Mesodermal cell (in vitro differentiated cells): ENCODE measurements at regions not wholly inside any gene's neighbourhood (a gene's known extent, or its start where the extent isn't known, plus 50 kb on each side); places are given as distances from the start of the nearest gene placed in this dataset.

ENCODE experiments used
- H3K27ac ChIP-seq: 2 replicates; pipeline ENCODE4 v1.7.0; 2013; ENCODE audit warnings: mild to moderate bottlenecking, low read depth, low read length, moderate library complexity; ENCODE audit not compliant: severe bottlenecking
- H3K36me3 ChIP-seq: 2 replicates; pipeline ENCODE4 v1.7.1; 2013; ENCODE audit warnings: mild to moderate bottlenecking, low read length, moderate library complexity; ENCODE audit not compliant: control insufficient read depth, insufficient read depth
- H3K4me1 ChIP-seq: one replicate; pipeline ENCODE4 v1.7.1; 2013; ENCODE audit warnings: mild to moderate bottlenecking, low read length; ENCODE audit not compliant: insufficient read depth, control insufficient read depth, poor library complexity, severe bottlenecking
- H3K4me3 ChIP-seq: 2 replicates; pipeline ENCODE4 v1.7.0; 2013; ENCODE audit warnings: low read length, control low read depth, mild to moderate bottlenecking; ENCODE audit not compliant: insufficient read depth, poor library complexity, severe bottlenecking; ENCODE audit errors: extremely low read depth
- H3K9me3 ChIP-seq: 2 replicates; pipeline ENCODE4 v1.7.1; 2013; ENCODE audit warnings: mild to moderate bottlenecking, low read length, moderate library complexity; ENCODE audit not compliant: control insufficient read depth
- WGBS, 2 experiments: methylation state at CpG; one replicate each; pipeline ENCODE4 v1.1.5; 2013; ENCODE audit warnings: missing lambda C conversion rate in 2 of 2; ENCODE audit not compliant: insufficient coverage in 2 of 2; 5-methylcytosine and 5-hydroxymethylcytosine counted together

DNA sequence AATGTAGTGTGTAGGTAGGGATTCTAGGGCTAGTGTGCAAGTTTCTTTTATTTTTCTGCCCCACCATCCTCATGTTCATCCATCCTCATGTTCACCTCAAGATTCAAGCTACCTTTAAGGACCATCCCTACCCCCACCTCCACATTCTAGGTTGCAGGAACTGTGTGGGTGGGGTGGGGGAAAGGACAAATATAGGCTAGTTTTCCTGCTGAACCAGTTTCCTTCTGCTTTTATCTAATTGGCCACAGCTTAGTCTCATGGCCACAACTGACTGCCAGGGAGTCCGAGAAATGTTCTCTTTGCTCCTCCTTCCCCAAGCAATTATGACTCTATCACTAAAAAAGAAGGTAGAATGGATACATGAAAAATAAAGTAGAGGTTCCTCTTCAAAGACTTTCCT lies 179.0 kb upstream of the LARGE1 start:
- Histone ChIP-seq H3K4me1 (no peaks in the 10 kb centered on the region), H3K36me3 (no peaks in the 10 kb centered on the region), H3K4me3 (no peak overlapping the region), H3K27ac (no peak overlapping the region), H3K9me3 (no peaks in the 10 kb centered on the region)
- no CpG with 5 or more reads among the region's 1 CpG for WGBS, 2 experiments

DNA sequence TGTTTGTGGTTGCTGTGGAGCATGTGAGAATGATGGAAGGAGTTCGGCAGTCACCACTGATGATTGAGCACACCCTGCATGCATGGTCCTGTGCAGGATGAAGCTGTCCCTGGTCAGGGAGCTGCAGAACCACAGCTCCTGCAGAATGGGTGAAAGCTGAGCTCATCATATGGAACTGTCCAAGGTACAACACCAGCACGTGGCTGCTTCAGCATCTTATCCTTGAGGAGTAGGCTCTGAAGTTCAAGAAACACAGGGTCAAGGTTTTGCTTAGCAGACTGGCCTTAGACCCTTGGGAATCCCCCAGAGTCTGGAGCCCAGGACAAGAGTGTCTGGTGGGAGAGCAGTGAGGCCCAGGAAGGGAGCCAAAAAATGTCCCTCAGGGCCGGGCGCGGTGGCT lies 182.4 kb upstream of the LARGE1 start:
- H3K9me3 ChIP-seq = no peaks in the 10 kb centered on the region
- no peak overlapping the region for H3K4me3 ChIP-seq
- no peaks in the 10 kb centered on the region for H3K36me3 ChIP-seq
- H3K4me1 ChIP-seq = no peaks in the 10 kb centered on the region
- WGBS, 2 experiments = 42 to 87% methylated on average over 2 of the region's 5 CpGs
- no peak overlapping the region for H3K27ac ChIP-seq

DNA sequence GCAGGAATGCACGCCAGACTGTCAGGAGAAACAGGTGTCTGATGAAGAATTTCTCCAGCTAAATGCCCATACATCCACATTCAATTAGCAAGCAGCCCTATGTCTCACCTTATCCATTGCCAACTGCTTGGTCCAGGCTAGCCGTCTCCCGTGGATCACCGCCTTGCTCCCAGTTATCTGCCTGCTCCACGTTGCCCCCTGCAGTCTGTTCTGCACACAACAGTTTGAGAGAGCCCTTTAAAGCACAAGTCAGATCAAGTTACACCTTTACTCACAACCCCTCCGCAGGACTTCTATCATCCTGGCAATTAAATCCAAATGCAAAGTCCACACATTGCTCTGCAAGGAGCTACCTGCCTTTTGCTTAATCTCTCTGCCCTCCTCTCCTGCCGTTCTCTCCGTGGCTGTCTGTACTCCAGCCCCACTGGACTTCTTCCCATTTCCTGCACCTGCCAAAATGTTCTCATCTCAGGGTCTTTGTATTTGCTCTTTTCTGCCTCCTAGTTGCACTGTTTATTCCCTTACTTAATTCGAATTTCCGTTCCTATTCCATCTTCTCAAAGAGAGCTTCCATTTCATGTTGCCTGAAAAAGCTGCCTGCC lies 185.3 kb upstream of the LARGE1 start:
- Histone ChIP-seq H3K4me1 (no peaks in the 10 kb centered on the region), H3K36me3 (no peaks in the 10 kb centered on the region), H3K27ac (no peak overlapping the region), H3K4me3 (no peak overlapping the region), H3K9me3 (no peaks in the 10 kb centered on the region)
- WGBS, 2 experiments = 7 to 20% methylated on average over 5 to 10 of the region's 10 CpGs

DNA sequence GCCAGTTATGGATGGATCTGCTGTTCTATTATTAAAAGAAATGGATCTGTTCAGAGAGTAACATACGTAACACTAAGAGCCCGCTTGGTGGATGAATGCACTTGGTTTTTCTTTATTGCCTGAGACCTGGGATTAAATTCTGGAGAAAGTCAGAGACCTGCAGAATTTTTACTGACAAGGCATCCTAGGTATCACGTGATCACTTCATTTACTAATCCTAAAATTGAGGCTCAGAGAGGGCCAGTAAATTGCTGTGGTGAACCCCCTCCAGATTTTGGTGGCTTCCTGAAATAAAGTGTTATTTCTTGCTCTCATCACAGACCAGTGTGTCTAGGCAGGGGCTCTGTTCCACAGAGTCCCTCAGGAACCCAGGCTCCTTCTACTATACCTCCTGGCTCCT lies 187.9 kb upstream of the LARGE1 start:
- whole genome bisulfite sequencing, 2 experiments = 60 to 94% methylated on average over 1 to 3 of the region's 3 CpGs
- no peaks in the 10 kb centered on the region for H3K36me3 ChIP-seq

DNA sequence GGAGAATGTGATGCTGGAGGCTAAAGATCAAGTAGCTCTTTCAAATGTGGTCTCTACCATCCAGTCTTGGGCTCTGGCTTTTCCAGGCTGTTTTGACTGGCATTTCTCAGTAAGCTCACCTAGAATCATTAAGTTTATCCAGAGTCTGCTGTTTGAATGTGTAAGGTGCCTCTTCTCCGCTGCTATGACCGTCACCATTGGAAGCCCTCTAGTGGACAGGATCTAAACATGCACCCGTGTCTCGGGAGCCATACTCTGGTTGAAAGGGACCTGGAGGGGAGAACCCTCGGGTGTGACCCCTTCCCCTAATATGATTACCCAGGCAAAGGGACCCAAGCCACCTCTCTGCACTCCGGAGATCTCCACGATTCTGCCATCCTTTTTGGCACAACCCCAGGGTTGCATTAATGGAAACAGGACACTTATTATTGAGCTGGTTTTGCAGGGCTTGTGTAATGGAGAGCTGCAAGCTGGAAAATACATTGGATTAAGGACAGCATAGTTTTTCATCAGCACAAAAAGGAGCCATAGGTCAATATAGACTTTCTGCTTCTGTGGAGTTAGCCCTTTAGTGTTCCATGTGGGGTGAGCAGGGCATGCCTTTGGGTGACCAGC lies 191.0 kb upstream of the LARGE1 start:
- Histone ChIP-seq H3K36me3 (no peaks in the 10 kb centered on the region), H3K27ac (no peak overlapping the region), H3K9me3 (no peaks in the 10 kb centered on the region), H3K4me1 (no peaks in the 10 kb centered on the region), H3K4me3 (no peak overlapping the region)
- WGBS, 2 experiments = 0 to 18% methylated on average over 2 to 7 of the region's 7 CpGs

More for the DNA sequence above, 187.9 kb upstream of the LARGE1 start:
- Histone ChIP-seq H3K4me1 (no peaks in the 10 kb centered on the region), H3K4me3 (no peak overlapping the region), H3K9me3 (no peaks in the 10 kb centered on the region), H3K27ac (no peak overlapping the region)

DNA sequence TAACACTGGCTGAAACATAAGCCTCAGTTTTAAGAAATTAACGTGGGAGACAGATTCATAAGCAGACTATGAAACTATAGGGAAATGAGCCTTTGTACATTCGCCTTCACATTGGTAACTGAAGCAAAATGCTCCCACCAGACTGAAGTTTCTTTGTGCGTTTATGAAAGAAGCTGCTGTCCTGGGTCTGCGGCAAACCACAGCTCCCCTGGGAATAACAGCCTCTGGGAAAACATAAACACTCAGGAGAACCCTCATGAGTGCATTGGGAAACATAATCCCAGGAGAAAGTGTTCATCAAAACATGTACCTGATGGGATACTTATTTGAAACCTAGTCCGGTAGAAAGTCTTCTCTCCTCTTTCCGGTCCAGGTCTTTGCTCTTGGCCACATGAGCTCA lies 193.1 kb upstream of the LARGE1 start:
- Histone ChIP-seq H3K9me3 (no peaks in the 10 kb centered on the region), H3K4me1 (no peaks in the 10 kb centered on the region), H3K27ac (no peak overlapping the region), H3K4me3 (no peak overlapping the region), H3K36me3 (no peaks in the 10 kb centered on the region)
- 91 to 93% methylated on average over 5 to 6 of the region's 6 CpGs for WGBS, 2 experiments

DNA sequence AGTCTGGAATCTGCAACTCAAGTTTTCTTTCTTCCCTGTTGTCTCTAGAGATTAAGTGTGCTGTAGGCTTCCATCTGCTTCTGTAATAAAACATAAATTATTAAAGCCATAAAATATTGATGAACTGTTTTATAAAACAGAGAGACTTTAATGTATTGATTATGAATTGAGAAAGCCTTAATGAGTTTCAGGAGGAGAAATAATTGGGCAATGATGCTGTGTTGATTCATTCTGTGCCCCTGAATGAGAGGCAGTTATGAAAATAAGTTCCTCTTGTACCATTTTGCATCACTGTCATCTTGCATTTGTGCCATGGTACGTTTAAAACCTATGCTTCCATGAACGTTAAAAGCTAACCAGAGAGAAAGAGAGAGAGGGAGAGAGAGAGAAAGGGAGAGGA lies 194.1 kb upstream of the LARGE1 start:
- 40 to 93% methylated on average over 1 to 2 of the region's 2 CpGs for whole genome bisulfite sequencing, 2 experiments

DNA sequence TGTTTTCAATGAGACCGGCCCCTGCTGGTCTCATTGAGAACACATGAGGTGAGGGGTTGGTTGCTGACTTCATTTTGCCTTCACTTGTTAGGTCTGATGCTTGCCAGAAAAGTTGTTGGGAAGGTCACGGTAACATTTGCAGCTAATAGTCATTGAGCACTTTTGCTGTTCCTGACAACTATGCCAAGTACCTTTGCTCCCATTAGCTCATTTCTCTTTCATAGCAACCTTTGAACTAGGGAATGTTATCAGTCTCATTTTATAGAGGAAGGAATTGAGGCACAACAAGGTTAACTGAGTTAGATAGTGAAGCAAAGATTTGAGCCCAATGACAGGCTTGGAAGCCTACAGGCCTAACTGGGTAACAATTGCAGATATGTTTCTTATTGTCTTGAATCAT lies 195.4 kb upstream of the LARGE1 start:
- Histone ChIP-seq H3K27ac (no peak overlapping the region), H3K9me3 (no peaks in the 10 kb centered on the region), H3K4me3 (no peak overlapping the region), H3K36me3 (no peaks in the 10 kb centered on the region), H3K4me1 (no peaks in the 10 kb centered on the region)
- WGBS, 2 experiments = 80 to 94% methylated on average over 1 to 2 of the region's 2 CpGs

More for the DNA sequence above, 194.1 kb upstream of the LARGE1 start:
- no peaks in the 10 kb centered on the region for H3K9me3 ChIP-seq
- no peak overlapping the region for H3K27ac ChIP-seq
- no peaks in the 10 kb centered on the region for H3K36me3 ChIP-seq
- H3K4me3 ChIP-seq = no peak overlapping the region
- no peaks in the 10 kb centered on the region for H3K4me1 ChIP-seq

DNA sequence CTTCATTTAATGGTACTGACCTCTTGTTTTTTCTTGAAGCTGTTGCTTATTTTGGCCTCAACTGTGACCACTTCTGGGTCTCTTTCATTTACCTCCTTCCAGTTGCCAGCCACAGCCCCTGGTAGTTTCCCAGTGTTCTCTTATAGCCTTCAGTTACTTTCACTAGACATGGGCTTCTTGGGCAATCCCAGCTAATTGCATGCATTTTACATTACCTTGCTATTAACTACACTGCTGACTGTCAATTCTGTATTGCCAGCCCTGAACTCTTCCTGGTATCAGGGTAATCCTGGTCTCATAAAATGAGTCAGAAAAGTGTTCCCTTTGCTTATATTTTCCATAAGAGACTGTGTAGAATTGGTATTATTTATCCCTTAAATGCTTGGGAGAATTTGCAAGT lies 195.8 kb upstream of the LARGE1 start:
- no peak overlapping the region for H3K27ac ChIP-seq
- H3K4me1 ChIP-seq = no peaks in the 10 kb centered on the region
- H3K4me3 ChIP-seq = no peak overlapping the region
- no peaks in the 10 kb centered on the region for H3K9me3 ChIP-seq
- no peaks in the 10 kb centered on the region for H3K36me3 ChIP-seq

DNA sequence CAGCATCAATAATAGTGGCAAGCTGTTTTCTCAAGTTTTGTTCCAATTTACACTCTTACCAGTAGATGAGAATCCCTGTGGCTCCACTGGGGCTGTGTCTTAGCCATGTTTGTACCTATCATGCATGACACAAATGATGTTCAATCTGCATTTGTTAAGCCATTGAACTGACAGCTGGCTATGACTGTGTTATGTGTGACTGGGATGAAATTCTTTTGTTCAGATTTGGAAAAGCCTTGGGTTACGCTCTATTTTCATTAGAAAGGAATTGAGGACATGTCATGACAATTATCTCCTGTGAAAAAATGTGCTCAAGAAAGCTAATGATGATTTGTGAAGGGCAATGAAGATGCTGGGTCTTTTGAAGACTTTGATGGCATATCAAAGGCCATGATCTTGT lies 201.8 kb upstream of the LARGE1 start:
- H3K36me3 ChIP-seq = no peaks in the 10 kb centered on the region
- no peaks in the 10 kb centered on the region for H3K4me1 ChIP-seq
- no peak overlapping the region for H3K4me3 ChIP-seq
- 70 to 78% methylated on average over 1 of the region's 1 CpG for WGBS, 2 experiments
- no peaks in the 10 kb centered on the region for H3K9me3 ChIP-seq
- no peak overlapping the region for H3K27ac ChIP-seq

DNA sequence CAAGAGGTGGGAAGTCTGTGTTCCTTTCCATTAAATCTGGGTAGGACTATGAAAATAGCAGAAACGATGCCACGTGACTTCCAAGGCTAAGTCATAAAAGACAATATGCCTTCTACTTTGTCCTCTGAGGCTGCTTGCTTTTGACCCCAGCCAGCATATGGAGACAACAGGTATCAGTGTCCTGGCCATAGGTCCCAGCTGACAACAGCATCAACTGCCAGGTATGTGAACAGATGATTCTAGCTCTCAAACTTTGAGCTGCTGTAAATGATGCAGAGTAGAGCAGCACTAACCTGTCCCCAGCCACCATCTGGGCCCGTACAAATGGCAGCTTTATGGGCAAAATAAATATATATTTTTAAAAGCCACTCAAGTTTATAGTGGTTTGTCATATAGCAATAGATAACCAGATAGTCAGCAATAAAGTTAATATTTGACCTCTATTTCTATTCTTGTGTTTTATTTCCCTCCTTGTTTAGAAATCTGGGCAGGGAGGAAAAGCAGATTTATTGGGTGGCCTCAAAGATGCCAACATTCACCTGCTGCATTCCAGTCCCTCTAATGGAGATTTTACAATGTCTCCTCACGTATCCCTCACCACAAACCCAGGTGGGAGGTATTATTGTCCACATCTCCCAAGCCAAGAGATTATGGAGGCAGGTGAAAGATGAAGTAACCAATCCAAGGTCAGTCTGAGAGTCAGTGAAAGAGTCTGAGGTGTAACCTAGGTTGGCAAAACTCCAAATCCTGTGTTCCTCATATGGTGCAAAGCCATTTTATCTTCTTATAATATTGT lies 209.6 kb upstream of the LARGE1 start:
- 91 to 100% methylated on average over 1 to 2 of the region's 4 CpGs for WGBS, 2 experiments
- Histone ChIP-seq H3K27ac (no peak overlapping the region), H3K4me3 (no peak overlapping the region), H3K36me3 (no peaks in the 10 kb centered on the region), H3K9me3 (no peaks in the 10 kb centered on the region), H3K4me1 (no peaks in the 10 kb centered on the region)
